GM23338 (cell line): ENCODE measurements at regions not wholly inside any gene's neighbourhood (a gene's known extent, or its start where the extent isn't known, plus 50 kb on each side); places are given as distances from the start of the nearest gene placed in this dataset.

Source experiments
- ATAC-seq: fragments of 200-7000 bp; cut with Tn5 transposase; 3 replicates; pipeline ENCODE4 v1.9.1; 2020
- DNase-seq: peaks from one replicate; pipeline ENCODE4 v3.0.0-alpha.2; 2015; ENCODE audit warnings: low spot score
- H2AFZ ChIP-seq: fragments of 200-600 bp; sonication (generic); 2 replicates; pipeline ENCODE4 v1.8.0; 2016; ENCODE audit warnings: antibody characterized with exemption, mild to moderate bottlenecking, moderate library complexity
- H3F3A ChIP-seq: fragments of 200-600 bp; sonication (generic); replicated peaks from 2 replicates; pipeline ENCODE4 v1.8.0; 2017; ENCODE audit warnings: antibody characterized with exemption, mixed run types, low read depth
- H3K27ac ChIP-seq: fragments of 200-600 bp; sonication (generic); 2 replicates; pipeline ENCODE4 v1.6.1; 2016; ENCODE audit warnings: low read depth
- H3K27me3 ChIP-seq: fragments of 200-600 bp; sonication (generic); 2 replicates; pipeline ENCODE4 v1.8.0; 2016; ENCODE audit warnings: mild to moderate bottlenecking, mixed run types, moderate library complexity; ENCODE audit not compliant: insufficient read depth
- H3K36me3 ChIP-seq: fragments of 200-600 bp; sonication (generic); 2 replicates; pipeline ENCODE4 v1.8.0; 2016; ENCODE audit warnings: mild to moderate bottlenecking; ENCODE audit not compliant: insufficient read depth
- H3K4me1 ChIP-seq: fragments of 200-600 bp; sonication (generic); 2 replicates; pipeline ENCODE4 v1.8.0; 2016; ENCODE audit warnings: mild to moderate bottlenecking, moderate library complexity; ENCODE audit not compliant: insufficient read depth
- H3K4me2 ChIP-seq: fragments of 200-600 bp; sonication (generic); 2 replicates; pipeline ENCODE4 v1.7.1; 2017; ENCODE audit warnings: mixed run types
- H3K4me3 ChIP-seq: fragments of 200-600 bp; sonication (generic); 2 replicates; pipeline ENCODE4 v1.6.1; 2016; ENCODE audit warnings: mixed run types
- H3K79me2 ChIP-seq: fragments of 200-600 bp; sonication (generic); replicated peaks from 2 replicates; pipeline ENCODE4 v1.8.0; 2017; ENCODE audit warnings: mild to moderate bottlenecking; ENCODE audit not compliant: insufficient read depth
- H3K9me2 ChIP-seq: fragments of 200-600 bp; sonication (generic); 2 replicates; pipeline ENCODE4 v1.8.0; 2017; ENCODE audit not compliant: insufficient read depth
- H4K20me1 ChIP-seq: fragments of 200-600 bp; sonication (generic); replicated peaks from 2 replicates; pipeline ENCODE4 v1.8.0; 2017; ENCODE audit warnings: mild to moderate bottlenecking; ENCODE audit not compliant: insufficient read depth
- H3K27ac Mint-ChIP-seq: 2 replicates; pipeline ENCODE4 v1.8.0; 2020; ENCODE audit warnings: inconsistent platforms, mild to moderate bottlenecking, moderate library complexity, mixed read lengths
- H3K27me3 Mint-ChIP-seq: 3 replicates; pipeline ENCODE4 v1.8.0; 2022; ENCODE audit warnings: low read depth, mild to moderate bottlenecking, moderate library complexity, mixed read lengths, inconsistent platforms; ENCODE audit not compliant: insufficient read depth, poor library complexity
- H3K36me3 Mint-ChIP-seq: 3 replicates; pipeline ENCODE4 v1.8.0; 2021; ENCODE audit warnings: low read depth, mild to moderate bottlenecking, inconsistent platforms, moderate library complexity, mixed read lengths
- H3K4me1 Mint-ChIP-seq: 3 replicates; pipeline ENCODE4 v1.8.0; 2020; ENCODE audit warnings: mild to moderate bottlenecking, inconsistent platforms, mixed read lengths
- H3K4me3 Mint-ChIP-seq: 3 replicates; pipeline ENCODE4 v1.8.0; 2021; ENCODE audit warnings: moderate library complexity, mild to moderate bottlenecking, inconsistent platforms, mixed read lengths
- H3K9me3 Mint-ChIP-seq: 3 replicates; pipeline ENCODE4 v1.8.0; 2020; ENCODE audit warnings: moderate library complexity, mild to moderate bottlenecking, inconsistent platforms, mixed read lengths
- EZH2 ChIP-seq: fragments of 200-600 bp; sonication (generic); IDR thresholded peaks from one replicate; pipeline ENCODE4 v1.8.0; 2017; ENCODE audit warnings: antibody characterized with exemption, mild to moderate bottlenecking, low read depth; ENCODE audit not compliant: unreplicated experiment
- EZH2phosphoT487 ChIP-seq: fragments of 200-600 bp; sonication (generic); IDR thresholded peaks from one replicate; pipeline ENCODE4 v1.8.1; 2018; ENCODE audit warnings: antibody characterized with exemption; ENCODE audit not compliant: unreplicated experiment
- JUNB ChIP-seq: IDR thresholded peaks from one replicate; pipeline ENCODE4 v1.6.1; 2016; ENCODE audit warnings: antibody characterized with exemption; ENCODE audit not compliant: unreplicated experiment
- STAT1 ChIP-seq: IDR thresholded peaks from one replicate; pipeline ENCODE4 v1.6.1; 2016; ENCODE audit warnings: antibody characterized with exemption; ENCODE audit not compliant: unreplicated experiment
- ZNF114 ChIP-seq: fragments of 250-450 bp; sonication (Bioruptor Pico); IDR thresholded peaks from 2 replicates; pipeline ENCODE4 v1.5.0; 2020; ENCODE audit warnings: mild to moderate bottlenecking, moderate library complexity
- ZNF331 ChIP-seq: fragments of 250-450 bp; sonication (Bioruptor Pico); IDR thresholded peaks from 2 replicates; pipeline ENCODE4 v1.5.0; 2020; ENCODE audit warnings: low read depth, mild to moderate bottlenecking, moderate library complexity
- TF ChIP-seq, protein P1 (sequence below): IDR thresholded peaks from 2 replicates; pipeline ENCODE4 v1.6.1; 2016; ENCODE audit warnings: antibody characterized with exemption
- TF ChIP-seq, protein P2 (sequence below): fragments of 250-450 bp; sonication (Bioruptor Pico); IDR thresholded peaks from 2 replicates; pipeline ENCODE4 v1.5.0; 2020; ENCODE audit warnings: mild to moderate bottlenecking, moderate library complexity

DNA sequence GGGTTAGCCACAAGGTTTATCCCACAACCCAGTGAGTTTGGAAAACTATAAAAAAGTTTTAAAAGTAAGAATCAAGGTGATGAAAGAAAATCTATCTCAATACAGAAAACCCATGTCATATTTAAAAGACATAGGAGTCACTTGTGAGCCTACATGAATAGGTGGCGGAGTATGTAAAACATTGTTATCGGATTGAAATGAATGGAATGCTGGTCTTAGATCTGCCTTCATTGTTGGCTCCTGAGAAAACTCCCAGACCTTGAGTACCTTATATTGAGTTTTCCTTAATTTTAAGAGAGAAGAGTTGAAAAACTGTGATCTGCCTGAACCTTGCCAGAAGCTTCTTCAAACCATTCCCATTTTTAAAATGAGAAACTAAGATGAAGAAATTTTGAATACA, 551.1 kb downstream of the EFNA5 start:
- no peak overlapping the region for H3K4me2 ChIP-seq
- ATAC-seq (peak; percentile 24; the same call in 2 of the 3 replicates), DNase-seq (peak; percentile 52)
- TF ChIP-seq JUNB, result no peak
- TF ChIP-seq, protein P1, sequence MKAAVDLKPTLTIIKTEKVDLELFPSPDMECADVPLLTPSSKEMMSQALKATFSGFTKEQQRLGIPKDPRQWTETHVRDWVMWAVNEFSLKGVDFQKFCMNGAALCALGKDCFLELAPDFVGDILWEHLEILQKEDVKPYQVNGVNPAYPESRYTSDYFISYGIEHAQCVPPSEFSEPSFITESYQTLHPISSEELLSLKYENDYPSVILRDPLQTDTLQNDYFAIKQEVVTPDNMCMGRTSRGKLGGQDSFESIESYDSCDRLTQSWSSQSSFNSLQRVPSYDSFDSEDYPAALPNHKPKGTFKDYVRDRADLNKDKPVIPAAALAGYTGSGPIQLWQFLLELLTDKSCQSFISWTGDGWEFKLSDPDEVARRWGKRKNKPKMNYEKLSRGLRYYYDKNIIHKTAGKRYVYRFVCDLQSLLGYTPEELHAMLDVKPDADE, result no peak
- no peaks in the 10 kb centered on the region for H4K20me1 ChIP-seq
- H3K4me3 Mint-ChIP-seq, result no peak overlapping the region
- no peaks in the 10 kb centered on the region for H3K27me3 ChIP-seq
- H3K36me3 ChIP-seq, result no peaks in the 10 kb centered on the region
- peaks cover 31% of the 10 kb centered on the region for H3K4me1 ChIP-seq
- peaks cover 29% of the 10 kb centered on the region for H3K4me1 Mint-ChIP-seq
- no peaks in the 10 kb centered on the region for H3K79me2 ChIP-seq
- no peaks in the 10 kb centered on the region for H3K36me3 Mint-ChIP-seq
- H3K27ac ChIP-seq, result no peak overlapping the region
- no peaks in the 10 kb centered on the region for H3F3A ChIP-seq
- H3K9me3 Mint-ChIP-seq, result no peaks in the 10 kb centered on the region
- peaks cover 3% of the 10 kb centered on the region for H3K27me3 Mint-ChIP-seq
- H3K4me3 ChIP-seq, result no peak overlapping the region
- H3K9me2 ChIP-seq, result no peaks in the 10 kb centered on the region
- H2AFZ ChIP-seq, result no peak overlapping the region
- H3K27ac Mint-ChIP-seq, result no peak overlapping the region

DNA sequence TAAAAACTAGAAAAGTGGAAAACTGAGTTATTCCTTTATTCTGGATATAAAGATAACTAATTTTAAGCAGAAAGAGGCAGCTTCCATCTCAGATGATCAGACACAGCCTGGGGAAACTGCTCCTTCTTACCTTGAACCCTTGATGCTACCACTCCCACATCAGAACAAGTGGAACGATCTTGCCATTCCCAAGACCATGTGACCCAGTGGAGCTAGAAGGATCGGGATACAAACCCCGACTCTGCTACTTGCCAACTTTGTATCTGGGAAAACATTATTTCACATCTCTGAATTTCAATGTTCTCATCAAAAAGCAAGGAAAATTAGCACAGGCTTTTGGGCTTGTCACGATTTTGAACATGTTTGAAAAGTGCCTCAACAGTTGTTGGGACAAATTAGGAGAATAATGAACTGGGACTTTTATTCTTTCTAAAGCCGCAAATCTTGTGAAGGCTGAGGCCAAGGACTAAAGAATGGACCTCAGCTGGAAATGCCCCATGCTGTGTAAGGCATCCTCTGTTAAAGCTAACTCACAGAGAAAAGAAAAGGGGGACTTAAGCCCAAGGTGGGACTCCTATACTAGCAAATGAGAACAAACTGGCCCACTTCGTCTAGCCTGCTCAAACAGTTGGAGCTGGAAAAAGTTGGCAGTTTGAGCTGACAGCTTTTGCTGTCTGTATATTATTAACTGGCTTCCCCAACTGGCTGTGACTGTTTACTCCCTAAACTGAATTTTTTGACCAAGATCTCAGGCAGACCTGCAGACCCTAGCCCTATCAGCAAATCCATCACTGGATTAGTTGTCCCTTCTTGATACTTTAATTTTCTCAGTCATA, 552.3 kb downstream of the EFNA5 start:
- H3K36me3 Mint-ChIP-seq, result no peaks in the 10 kb centered on the region
- H3K4me3 Mint-ChIP-seq, result no peak overlapping the region
- no peaks in the 10 kb centered on the region for H3F3A ChIP-seq
- H3K9me2 ChIP-seq, result no peaks in the 10 kb centered on the region
- ATAC-seq, result peak; percentile 92
- no peak overlapping the region for H3K4me3 ChIP-seq
- peaks cover 28% of the 10 kb centered on the region for H3K4me1 ChIP-seq
- no peak overlapping the region; the same call in 1 of the 2 replicates for H3K27ac ChIP-seq
- H3K27ac Mint-ChIP-seq, result peak overlapping the region; percentile 51; the same call in 1 of the 2 replicates
- H3K27me3 Mint-ChIP-seq, result peaks cover 3% of the 10 kb centered on the region
- no peaks in the 10 kb centered on the region for H3K36me3 ChIP-seq
- no peaks in the 10 kb centered on the region for H3K79me2 ChIP-seq
- TF ChIP-seq EZH2phosphoT487 (no peak), EZH2 (no peak), ZNF331 (no peak), ZNF114 (no peak)
- H3K4me2 ChIP-seq, result peak overlapping the region; percentile 27
- H3K4me1 Mint-ChIP-seq, result peaks cover 29% of the 10 kb centered on the region
- H3K27me3 ChIP-seq, result no peaks in the 10 kb centered on the region
- H3K9me3 Mint-ChIP-seq, result no peaks in the 10 kb centered on the region
- no peak overlapping the region; the same call in 1 of the 2 replicates for H2AFZ ChIP-seq
- DNase-seq, result peak; percentile 68
- no peaks in the 10 kb centered on the region for H4K20me1 ChIP-seq

DNA sequence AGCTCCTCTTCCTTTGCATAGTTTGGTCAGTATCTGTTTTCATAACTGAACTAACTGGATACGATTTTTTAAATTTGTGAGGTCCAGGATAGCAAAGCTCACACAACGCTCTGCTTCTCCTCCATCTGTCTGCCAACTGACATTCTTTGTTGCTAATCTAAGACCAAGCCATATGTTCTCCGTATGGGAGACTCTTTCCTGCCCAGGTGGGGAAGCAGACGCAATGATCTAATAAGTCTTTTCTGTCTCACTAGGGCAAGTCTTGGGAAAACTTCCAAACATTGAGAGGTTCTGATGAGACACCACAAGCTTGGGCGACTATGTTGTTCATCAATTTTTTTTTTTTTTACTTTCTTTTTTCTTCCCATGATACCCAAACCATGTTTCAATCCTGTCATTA, 558.5 kb downstream of the EFNA5 start:
- peaks cover 5% of the 10 kb centered on the region; the same call in 1 of the 3 replicates for H3K4me1 Mint-ChIP-seq
- Histone ChIP-seq H3K4me1 (0 out of 2 replicates have a peak, but pooled peaks cover 8% of the 10 kb centered on the region), H3K27me3 (no peaks in the 10 kb centered on the region), H2AFZ (no peak overlapping the region), H3F3A (no peaks in the 10 kb centered on the region), H4K20me1 (no peaks in the 10 kb centered on the region), H3K4me2 (no peak overlapping the region), H3K4me3 (no peak overlapping the region), H3K27ac (no peak overlapping the region), H3K79me2 (no peaks in the 10 kb centered on the region), H3K36me3 (no peaks in the 10 kb centered on the region), H3K9me2 (no peaks in the 10 kb centered on the region)
- H3K9me3 Mint-ChIP-seq, result peaks cover 4% of the 10 kb centered on the region; the same call in 2 of the 3 replicates
- H3K27ac Mint-ChIP-seq, result no peak overlapping the region
- no peaks in the 10 kb centered on the region; the same call in 2 of the 3 replicates for H3K36me3 Mint-ChIP-seq
- ATAC-seq (no peak), DNase-seq (no peak)
- no peak overlapping the region for H3K4me3 Mint-ChIP-seq
- H3K27me3 Mint-ChIP-seq, result no peaks in the 10 kb centered on the region
- TF ChIP-seq STAT1 (no peak), JUNB (no peak)
- TF ChIP-seq, protein P2, sequence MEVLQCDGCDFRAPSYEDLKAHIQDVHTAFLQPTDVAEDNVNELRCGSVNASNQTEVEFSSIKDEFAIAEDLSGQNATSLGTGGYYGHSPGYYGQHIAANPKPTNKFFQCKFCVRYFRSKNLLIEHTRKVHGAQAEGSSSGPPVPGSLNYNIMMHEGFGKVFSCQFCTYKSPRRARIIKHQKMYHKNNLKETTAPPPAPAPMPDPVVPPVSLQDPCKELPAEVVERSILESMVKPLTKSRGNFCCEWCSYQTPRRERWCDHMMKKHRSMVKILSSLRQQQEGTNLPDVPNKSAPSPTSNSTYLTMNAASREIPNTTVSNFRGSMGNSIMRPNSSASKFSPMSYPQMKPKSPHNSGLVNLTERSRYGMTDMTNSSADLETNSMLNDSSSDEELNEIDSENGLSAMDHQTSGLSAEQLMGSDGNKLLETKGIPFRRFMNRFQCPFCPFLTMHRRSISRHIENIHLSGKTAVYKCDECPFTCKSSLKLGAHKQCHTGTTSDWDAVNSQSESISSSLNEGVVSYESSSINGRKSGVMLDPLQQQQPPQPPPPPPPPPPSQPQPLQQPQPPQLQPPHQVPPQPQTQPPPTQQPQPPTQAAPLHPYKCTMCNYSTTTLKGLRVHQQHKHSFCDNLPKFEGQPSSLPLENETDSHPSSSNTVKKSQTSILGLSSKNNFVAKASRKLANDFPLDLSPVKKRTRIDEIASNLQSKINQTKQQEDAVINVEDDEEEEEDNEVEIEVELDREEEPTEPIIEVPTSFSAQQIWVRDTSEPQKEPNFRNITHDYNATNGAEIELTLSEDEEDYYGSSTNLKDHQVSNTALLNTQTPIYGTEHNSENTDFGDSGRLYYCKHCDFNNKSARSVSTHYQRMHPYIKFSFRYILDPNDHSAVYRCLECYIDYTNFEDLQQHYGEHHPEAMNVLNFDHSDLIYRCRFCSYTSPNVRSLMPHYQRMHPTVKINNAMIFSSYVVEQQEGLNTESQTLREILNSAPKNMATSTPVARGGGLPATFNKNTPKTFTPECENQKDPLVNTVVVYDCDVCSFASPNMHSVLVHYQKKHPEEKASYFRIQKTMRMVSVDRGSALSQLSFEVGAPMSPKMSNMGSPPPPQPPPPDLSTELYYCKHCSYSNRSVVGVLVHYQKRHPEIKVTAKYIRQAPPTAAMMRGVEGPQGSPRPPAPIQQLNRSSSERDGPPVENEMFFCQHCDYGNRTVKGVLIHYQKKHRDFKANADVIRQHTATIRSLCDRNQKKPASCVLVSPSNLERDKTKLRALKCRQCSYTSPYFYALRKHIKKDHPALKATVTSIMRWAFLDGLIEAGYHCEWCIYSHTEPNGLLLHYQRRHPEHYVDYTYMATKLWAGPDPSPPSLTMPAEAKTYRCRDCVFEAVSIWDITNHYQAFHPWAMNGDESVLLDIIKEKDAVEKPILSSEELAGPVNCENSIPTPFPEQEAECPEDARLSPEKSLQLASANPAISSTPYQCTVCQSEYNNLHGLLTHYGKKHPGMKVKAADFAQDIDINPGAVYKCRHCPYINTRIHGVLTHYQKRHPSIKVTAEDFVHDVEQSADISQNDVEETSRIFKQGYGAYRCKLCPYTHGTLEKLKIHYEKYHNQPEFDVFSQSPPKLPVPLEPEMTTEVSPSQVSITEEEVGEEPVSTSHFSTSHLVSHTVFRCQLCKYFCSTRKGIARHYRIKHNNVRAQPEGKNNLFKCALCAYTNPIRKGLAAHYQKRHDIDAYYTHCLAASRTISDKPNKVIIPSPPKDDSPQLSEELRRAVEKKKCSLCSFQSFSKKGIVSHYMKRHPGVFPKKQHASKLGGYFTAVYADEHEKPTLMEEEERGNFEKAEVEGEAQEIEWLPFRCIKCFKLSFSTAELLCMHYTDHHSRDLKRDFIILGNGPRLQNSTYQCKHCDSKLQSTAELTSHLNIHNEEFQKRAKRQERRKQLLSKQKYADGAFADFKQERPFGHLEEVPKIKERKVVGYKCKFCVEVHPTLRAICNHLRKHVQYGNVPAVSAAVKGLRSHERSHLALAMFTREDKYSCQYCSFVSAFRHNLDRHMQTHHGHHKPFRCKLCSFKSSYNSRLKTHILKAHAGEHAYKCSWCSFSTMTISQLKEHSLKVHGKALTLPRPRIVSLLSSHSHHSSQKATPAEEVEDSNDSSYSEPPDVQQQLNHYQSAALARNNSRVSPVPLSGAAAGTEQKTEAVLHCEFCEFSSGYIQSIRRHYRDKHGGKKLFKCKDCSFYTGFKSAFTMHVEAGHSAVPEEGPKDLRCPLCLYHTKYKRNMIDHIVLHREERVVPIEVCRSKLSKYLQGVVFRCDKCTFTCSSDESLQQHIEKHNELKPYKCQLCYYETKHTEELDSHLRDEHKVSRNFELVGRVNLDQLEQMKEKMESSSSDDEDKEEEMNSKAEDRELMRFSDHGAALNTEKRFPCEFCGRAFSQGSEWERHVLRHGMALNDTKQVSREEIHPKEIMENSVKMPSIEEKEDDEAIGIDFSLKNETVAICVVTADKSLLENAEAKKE (CRISPR knock-in tag), result no peak
